Activated naive CD8-positive, alpha-beta T cell (primary cell): ENCODE measurements at regions not wholly inside any gene's neighbourhood (a gene's known extent, or its start where the extent isn't known, plus 50 kb on each side); places are given as distances from the start of the nearest gene placed in this dataset.
"Not testable (repeated sequence)": the region's sequence is repeated elsewhere in the genome, so short reads cannot be mapped to it uniquely, and the experiment has no call there.

Experiments used
- H3K27ac Mint-ChIP-seq: one replicate; pipeline ENCODE4 v1.8.0; 2021; ENCODE audit warnings: mixed read lengths
- H3K27me3 Mint-ChIP-seq: one replicate; pipeline ENCODE4 v1.8.0; 2021; ENCODE audit warnings: mixed read lengths
- H3K36me3 Mint-ChIP-seq: one replicate; pipeline ENCODE4 v1.8.0; 2021; ENCODE audit warnings: mixed read lengths
- H3K4me1 Mint-ChIP-seq: one replicate; pipeline ENCODE4 v1.8.0; 2021; ENCODE audit warnings: low read depth, mixed read lengths
- H3K4me3 Mint-ChIP-seq: one replicate; pipeline ENCODE4 v1.8.0; 2021; ENCODE audit warnings: mild to moderate bottlenecking, mixed read lengths
- H3K9me3 Mint-ChIP-seq: one replicate; pipeline ENCODE4 v1.8.0; 2021; ENCODE audit warnings: low read depth, mixed read lengths

DNA sequence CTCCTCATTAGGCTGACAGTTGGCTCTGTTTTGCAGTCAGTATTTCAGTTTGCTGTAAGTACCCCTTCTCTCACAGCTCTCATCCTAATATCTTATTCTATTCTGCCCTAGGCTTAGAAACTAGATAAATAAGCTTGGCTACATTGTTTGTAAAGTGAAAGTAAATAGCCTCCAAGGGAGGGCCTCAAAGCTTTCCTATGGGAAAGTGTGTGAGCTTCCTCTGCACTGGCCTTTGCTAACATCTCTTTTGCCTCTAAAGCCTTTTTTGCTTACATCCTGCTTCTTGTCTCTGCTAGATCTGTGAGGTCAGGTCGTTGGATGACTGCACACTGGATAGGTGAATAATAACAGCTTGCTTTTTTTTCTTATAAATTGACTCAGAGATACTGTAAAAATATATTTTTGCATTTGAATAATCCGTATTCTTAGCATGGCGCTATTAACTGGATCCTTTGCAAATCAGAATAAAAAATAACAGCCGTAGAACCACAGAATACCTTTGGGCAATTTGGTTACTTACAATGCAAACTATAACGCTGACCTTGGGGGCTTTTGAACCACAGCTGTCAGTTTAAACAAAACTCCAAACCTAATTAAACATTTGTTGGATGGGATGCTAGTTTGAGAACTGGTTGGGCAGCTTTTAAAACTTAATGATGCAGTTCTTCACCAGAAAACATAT lies 55.1 kb downstream of the TTC6 start:
- Mint-ChIP-seq H3K27ac (no peak overlapping the region), H3K36me3 (no peaks in the 10 kb centered on the region), H3K27me3 (peaks cover 5% of the 10 kb centered on the region), H3K9me3 (no peaks in the 10 kb centered on the region), H3K4me3 (no peak overlapping the region), H3K4me1 (no peaks in the 10 kb centered on the region)

DNA sequence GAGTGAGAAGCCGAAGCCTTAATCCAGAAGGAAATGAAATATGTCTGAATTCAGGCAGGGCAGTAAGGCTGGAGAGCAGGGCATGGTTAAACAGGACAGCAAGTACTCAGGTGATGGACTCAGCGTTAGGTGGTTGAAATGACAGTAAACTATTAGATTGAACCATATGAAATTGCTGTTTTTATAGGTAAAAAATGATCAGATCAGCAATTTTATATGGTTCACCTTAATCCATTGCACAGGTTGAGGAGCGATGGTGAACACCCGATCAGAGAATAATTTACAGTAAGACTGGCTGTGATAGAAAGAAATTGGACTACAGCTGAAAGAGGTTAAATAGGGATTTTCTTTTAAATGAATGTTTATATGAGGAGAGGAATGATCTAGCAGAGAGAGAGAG lies 56.6 kb downstream of the TTC6 start:
- no peak overlapping the region for H3K4me3 Mint-ChIP-seq
- H3K4me1 Mint-ChIP-seq = no peaks in the 10 kb centered on the region
- H3K36me3 Mint-ChIP-seq = no peaks in the 10 kb centered on the region
- no peaks in the 10 kb centered on the region for H3K9me3 Mint-ChIP-seq
- peaks cover 5% of the 10 kb centered on the region for H3K27me3 Mint-ChIP-seq
- no peak overlapping the region for H3K27ac Mint-ChIP-seq

DNA sequence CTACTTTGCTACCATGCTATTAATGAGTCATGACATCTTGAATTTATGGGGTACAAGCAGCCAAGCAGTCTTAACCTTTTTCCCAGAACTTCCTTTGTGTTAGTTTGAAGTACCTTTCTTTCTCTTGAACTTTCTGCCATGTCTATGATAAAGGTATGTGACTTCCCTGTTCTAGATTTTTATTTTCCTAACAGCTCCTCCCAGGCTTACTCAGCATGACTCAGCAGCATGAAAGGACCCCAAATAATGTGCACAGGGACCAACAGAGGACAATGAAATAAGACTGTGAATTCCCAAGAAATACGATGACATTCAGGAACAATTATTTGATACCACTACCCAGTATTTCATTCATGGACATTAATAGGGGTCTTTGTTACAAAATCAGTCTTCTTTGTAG lies 60.0 kb downstream of the TTC6 start:
- Mint-ChIP-seq H3K27me3 (peaks cover 5% of the 10 kb centered on the region), H3K4me3 (no peak overlapping the region), H3K4me1 (no peaks in the 10 kb centered on the region), H3K9me3 (no peaks in the 10 kb centered on the region), H3K27ac (no peak overlapping the region), H3K36me3 (no peaks in the 10 kb centered on the region)

DNA sequence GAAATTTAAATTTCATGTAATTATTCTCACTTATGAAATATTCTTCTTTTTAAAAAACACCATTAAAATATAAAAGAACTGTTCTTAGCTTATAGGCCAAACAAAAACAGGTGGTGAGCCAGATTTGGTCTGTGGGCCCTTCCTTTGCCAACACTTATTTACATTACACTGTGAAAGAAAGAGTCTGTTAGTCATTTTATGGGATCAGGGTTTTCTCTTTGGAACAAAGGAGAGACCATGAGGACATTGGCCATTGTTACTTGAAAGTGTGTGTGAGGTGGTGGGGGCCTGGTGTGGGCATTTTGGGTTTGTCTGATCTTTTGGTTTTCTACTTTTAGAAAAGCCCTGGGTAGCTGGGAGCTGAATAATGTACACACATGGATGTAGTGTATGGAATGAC lies 62.7 kb downstream of the TTC6 start:
- H3K36me3 Mint-ChIP-seq = no peaks in the 10 kb centered on the region
- no peak overlapping the region for H3K27ac Mint-ChIP-seq
- H3K4me1 Mint-ChIP-seq = no peaks in the 10 kb centered on the region
- H3K4me3 Mint-ChIP-seq = no peak overlapping the region
- H3K9me3 Mint-ChIP-seq = no peaks in the 10 kb centered on the region
- no peaks in the 10 kb centered on the region for H3K27me3 Mint-ChIP-seq

DNA sequence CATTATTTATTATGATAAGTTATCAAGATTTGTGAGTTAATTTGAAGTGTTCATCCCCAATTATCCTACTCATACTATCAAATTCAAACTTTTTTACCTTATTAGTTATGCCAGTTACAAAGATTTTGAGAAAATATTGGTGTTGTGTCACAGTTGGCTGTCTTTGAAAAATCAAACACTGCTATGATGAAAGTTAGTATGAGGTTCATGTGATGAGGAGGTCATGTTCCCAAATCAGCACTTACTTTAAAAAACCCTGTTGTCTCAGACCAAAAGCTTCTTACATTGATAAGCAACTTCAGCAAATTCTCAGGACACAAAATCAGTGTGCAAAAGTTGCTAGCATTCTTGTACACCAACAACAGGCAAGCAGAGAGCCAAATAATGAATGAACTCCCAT lies 68.1 kb downstream of the TTC6 start:
- H3K4me3 Mint-ChIP-seq = no peak overlapping the region
- H3K4me1 Mint-ChIP-seq = no peaks in the 10 kb centered on the region

DNA sequence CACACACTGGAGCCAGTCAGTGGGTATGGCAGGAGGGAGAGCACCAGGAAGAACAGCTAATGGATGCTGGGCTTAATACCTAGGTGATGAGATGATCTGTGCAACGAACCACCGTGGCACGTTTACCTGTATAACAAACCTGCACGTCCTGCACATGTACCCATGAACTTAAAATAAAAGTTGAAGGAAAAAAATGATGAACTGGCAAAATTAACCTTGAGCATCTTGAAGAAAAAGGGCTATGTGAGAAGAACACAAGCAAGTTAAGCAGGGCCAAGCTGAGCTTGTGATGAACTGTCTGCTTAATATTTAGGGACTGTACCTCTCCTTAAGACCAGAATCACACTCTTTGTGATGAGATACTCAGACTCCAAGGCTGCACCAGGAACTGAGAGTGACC lies 70.0 kb downstream of the TTC6 start:
- no peaks in the 10 kb centered on the region for H3K27me3 Mint-ChIP-seq
- no peaks in the 10 kb centered on the region for H3K9me3 Mint-ChIP-seq
- no peaks in the 10 kb centered on the region for H3K36me3 Mint-ChIP-seq

More for the DNA sequence above, 68.1 kb downstream of the TTC6 start:
- Mint-ChIP-seq H3K27me3 (no peaks in the 10 kb centered on the region), H3K36me3 (no peaks in the 10 kb centered on the region), H3K27ac (no peak overlapping the region), H3K9me3 (no peaks in the 10 kb centered on the region)

DNA sequence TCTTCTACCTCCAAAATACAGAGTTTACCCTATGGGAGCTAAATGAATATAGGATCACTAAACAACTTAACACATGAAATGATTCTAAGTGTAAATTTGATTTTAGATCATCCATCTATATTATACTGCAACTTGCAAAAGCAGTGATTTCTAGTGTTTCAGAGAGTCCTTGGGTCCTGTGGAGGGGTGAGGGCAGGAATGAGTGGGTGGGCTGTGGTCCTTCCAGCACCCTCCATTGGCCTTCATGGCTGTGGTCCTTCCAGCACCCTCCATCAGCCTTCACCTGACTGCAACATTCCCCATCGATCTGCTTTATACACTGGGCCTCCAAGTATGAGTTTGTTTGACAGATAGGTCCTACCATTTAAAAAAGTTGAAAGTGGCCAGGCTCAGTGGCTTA lies 70.5 kb downstream of the TTC6 start:
- no peak overlapping the region for H3K4me3 Mint-ChIP-seq
- no peaks in the 10 kb centered on the region for H3K4me1 Mint-ChIP-seq
- H3K27me3 Mint-ChIP-seq = no peaks in the 10 kb centered on the region
- no peak overlapping the region for H3K27ac Mint-ChIP-seq
- no peaks in the 10 kb centered on the region for H3K9me3 Mint-ChIP-seq
- H3K36me3 Mint-ChIP-seq = no peaks in the 10 kb centered on the region

More for the DNA sequence above, 70.0 kb downstream of the TTC6 start:
- H3K4me3 Mint-ChIP-seq = no peak overlapping the region
- H3K4me1 Mint-ChIP-seq = no peaks in the 10 kb centered on the region
- H3K27ac Mint-ChIP-seq = no peak overlapping the region

DNA sequence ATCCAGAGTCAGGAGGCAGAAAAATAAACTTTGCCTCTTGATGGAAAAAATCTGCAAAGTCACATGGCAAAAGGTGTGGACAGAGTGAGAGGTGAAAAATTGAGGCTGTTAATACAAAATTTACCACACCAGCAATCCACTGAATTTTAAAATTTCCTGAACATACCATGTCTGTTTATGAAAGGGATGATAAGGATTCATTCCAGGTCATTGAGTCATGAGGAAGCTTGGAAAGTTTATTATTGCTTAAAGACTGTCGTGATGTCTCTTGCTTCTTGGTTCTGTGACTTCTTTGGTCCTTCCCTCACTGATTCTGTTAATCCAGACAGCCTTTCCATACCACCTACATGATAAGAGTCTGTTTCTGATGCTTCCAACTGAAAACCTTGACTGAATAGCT lies 73.2 kb downstream of the TTC6 start:
- H3K4me1 Mint-ChIP-seq = no peaks in the 10 kb centered on the region
- H3K4me3 Mint-ChIP-seq = no peak overlapping the region
- H3K27me3 Mint-ChIP-seq = no peaks in the 10 kb centered on the region
- H3K36me3 Mint-ChIP-seq = no peaks in the 10 kb centered on the region
- H3K9me3 Mint-ChIP-seq = peaks cover 3% of the 10 kb centered on the region
- H3K27ac Mint-ChIP-seq = no peak overlapping the region

DNA sequence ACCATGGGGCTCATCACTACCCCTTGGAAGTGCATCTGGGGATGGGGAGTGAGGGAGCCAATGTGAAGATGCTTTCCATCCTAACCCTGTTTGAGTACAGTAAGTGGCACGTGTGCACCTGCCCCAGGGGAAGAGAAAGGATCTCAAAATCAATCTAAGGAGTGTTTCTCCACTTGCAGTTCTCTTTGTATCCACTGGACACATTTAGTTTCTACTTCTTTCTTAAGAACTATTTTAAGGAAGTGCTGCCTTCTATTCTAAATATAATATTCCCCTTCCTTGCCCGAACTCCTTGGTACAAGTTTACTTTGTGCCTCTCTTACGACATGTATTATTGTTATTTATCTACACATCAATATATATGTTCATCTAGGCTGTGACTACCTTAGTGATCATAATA lies 73.8 kb downstream of the TTC6 start:
- Mint-ChIP-seq H3K27me3 (no peaks in the 10 kb centered on the region), H3K4me3 (no peak overlapping the region), H3K4me1 (no peaks in the 10 kb centered on the region), H3K9me3 (peaks cover 3% of the 10 kb centered on the region), H3K36me3 (no peaks in the 10 kb centered on the region), H3K27ac (no peak overlapping the region)

DNA sequence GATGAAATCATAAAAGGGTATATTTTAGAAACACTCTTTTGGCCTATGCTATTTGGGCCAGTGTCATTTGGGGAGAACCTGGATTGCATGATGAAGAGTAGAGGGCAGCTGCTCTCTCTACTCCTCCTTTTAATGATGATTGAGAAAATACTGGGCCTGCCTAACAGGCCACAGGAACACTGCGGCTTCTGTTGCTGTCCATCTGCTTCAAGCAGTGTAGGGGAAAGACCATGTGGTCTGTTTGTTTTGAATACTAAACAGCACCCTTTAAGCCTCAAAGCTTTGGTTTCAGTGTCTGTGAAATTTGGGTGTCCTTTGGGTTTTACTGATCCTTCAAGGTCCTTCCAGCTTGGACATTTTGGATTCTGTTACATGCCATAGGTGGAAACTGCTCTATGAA lies 78.0 kb downstream of the TTC6 start:
- Mint-ChIP-seq H3K4me3 (no peak overlapping the region), H3K27ac (no peak overlapping the region), H3K36me3 (no peaks in the 10 kb centered on the region), H3K4me1 (no peaks in the 10 kb centered on the region), H3K9me3 (peaks cover 3% of the 10 kb centered on the region), H3K27me3 (no peaks in the 10 kb centered on the region)

DNA sequence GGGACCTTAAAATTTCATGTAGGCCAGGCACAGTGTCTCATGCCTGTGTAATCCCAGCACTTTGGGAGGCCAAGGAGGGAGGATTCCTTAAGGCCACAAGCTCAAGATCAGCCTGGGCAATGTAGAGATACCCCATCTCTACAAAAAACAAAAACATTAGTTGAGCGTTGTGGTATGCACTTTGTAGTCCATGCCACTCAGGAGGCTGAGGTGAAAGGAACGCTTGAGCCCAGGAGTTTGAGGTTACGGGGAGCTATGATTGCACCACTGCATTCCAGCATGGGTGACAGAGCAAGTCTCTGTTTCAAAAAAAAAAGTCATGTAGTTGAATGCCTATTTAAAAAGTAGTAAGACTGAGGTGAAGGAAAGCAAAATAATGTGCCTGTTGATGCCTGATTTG lies 83.5 kb downstream of the TTC6 start:
- H3K27me3 Mint-ChIP-seq = no peaks in the 10 kb centered on the region
- no peak overlapping the region for H3K27ac Mint-ChIP-seq
- peaks cover 4% of the 10 kb centered on the region for H3K9me3 Mint-ChIP-seq
- H3K36me3 Mint-ChIP-seq = no peaks in the 10 kb centered on the region
- H3K4me3 Mint-ChIP-seq = no peak overlapping the region
- no peaks in the 10 kb centered on the region for H3K4me1 Mint-ChIP-seq

DNA sequence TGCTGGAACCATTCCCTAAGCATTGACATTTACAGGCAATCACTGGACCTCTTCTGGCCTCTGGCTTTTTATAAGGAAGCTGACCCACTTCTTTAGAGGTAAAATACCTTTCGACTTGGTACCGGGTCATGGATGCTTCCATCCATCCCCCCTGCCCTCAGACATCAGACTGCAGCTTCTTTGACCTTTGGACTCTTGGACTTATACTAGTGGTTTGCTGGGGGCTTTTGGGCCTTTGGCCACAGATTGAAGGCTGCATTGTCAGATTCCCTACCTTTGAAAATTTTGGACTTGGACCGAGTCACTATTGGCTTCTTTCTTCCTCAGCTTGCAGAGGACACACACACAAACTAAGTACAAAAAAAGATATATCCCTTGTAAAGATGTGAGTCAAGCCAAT lies 86.1 kb downstream of the TTC6 start:
- Mint-ChIP-seq H3K27ac (no peak overlapping the region), H3K4me1 (no peaks in the 10 kb centered on the region), H3K27me3 (no peaks in the 10 kb centered on the region), H3K36me3 (no peaks in the 10 kb centered on the region), H3K9me3 (peaks cover 10% of the 10 kb centered on the region), H3K4me3 (no peak overlapping the region)

DNA sequence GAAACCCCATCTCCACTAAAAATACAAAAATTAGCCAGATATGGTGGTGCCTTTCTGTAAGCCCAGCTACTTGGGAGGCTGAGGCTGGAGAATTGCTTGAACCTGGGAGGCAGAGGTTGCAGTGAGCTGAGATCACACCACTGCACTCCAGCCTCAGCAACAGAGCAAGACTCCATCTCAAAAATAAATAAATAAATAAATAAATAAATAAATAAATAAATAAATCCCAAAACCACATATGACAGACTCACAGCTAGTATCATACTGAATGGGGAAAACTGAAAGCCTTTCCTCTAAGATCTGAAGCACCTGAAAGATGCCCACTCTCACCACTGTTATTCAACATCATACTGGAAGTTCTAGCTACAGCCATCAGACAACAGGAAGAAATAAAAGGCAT lies 97.3 kb downstream of the TTC6 start:
- not testable (repeated sequence) for H3K4me1 Mint-ChIP-seq, H3K9me3 Mint-ChIP-seq, H3K36me3 Mint-ChIP-seq, H3K4me3 Mint-ChIP-seq, H3K27me3 Mint-ChIP-seq, H3K27ac Mint-ChIP-seq

DNA sequence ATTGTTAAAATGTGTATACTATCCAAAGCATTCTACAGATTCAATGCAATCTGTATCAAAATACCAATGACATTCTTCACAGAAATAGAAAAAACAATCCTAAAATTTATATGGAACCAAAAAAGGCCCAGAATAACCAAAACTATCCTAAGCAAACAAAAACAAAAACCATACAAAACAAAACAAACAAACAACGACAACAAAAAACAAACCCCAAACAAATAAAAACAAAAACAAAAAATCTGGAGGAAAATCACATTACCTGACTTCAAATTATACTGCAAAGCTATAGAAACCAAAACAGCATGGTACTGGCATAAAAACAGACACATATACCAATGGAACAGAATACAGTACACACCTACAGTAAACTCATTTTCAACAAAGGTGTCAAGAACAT lies 98.0 kb downstream of the TTC6 start:
- not testable (repeated sequence) for H3K27me3 Mint-ChIP-seq, H3K9me3 Mint-ChIP-seq, H3K4me3 Mint-ChIP-seq, H3K36me3 Mint-ChIP-seq, H3K4me1 Mint-ChIP-seq, H3K27ac Mint-ChIP-seq

DNA sequence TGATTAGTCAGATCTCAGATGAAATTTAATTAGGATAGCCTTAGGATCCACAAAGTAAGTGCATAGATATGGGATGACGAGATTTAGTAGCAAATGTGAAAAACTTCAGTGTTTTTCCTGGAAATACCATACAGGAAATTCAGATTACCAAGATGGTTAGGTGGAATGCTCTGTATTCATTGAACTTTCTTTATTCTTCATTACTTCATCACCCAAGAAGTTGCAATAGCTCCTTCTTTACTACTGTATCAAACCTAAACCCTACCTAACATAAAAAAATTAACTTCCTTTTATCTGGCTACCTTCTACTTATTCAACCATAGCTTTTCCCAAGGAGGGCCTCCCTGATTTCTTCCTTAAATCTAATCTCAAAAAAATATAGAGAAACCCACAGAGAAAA lies 100.4 kb downstream of the TTC6 start:
- H3K9me3 Mint-ChIP-seq = peaks cover 9% of the 10 kb centered on the region
- H3K4me3 Mint-ChIP-seq = no peak overlapping the region
- H3K36me3 Mint-ChIP-seq = no peaks in the 10 kb centered on the region
- H3K27me3 Mint-ChIP-seq = no peaks in the 10 kb centered on the region
- H3K27ac Mint-ChIP-seq = no peak overlapping the region
- H3K4me1 Mint-ChIP-seq = no peaks in the 10 kb centered on the region

DNA sequence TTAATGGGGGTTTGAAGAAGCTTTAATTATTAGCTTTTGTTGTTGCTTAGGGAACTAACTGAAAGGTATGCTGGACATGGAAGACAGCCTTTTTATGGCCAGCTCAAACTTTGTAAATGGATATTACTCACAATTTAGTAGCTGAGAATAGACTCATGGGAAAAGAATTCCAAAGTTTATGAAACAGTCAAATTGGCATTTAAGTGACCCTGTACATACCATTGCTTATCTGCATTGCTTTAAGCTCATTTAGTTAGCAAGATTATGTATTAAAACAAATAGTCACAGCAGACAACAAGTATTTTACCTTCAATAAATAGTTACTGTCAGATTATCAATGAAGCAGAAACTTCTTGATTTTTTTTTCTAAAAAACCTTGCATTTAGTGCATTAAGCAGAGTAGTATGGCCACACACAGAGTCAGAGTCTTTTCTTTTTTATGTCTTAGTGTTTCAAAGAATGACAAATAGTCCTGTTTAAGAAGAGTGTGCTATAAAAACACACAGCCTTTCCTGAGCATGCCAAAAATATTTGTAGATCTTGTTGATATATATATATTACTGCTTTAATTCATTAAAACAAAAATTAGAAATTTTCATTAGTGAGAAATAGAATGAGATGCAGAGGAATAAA lies 102.2 kb downstream of the TTC6 start:
- Mint-ChIP-seq H3K27ac (no peak overlapping the region), H3K27me3 (no peaks in the 10 kb centered on the region), H3K4me3 (no peak overlapping the region), H3K4me1 (no peaks in the 10 kb centered on the region), H3K9me3 (peaks cover 9% of the 10 kb centered on the region), H3K36me3 (no peaks in the 10 kb centered on the region)
